ENCODE measurements at regions not wholly inside any gene's neighbourhood (a gene's known extent, or its start where the extent isn't known, plus 50 kb on each side); places are given as distances from the start of the nearest gene placed in this dataset.

GRCh38 chr18:78327643-78328042 is 652.0 kb upstream of the SALL3 start:
- DNase-seq (ENCODE audit: low read depth), result no peak
- no peak for TF ChIP-seq CTCF (conservative IDR thresholded peaks at IDR 0.05; ENCODE audit: low read length)
- H3K4me3 ChIP-seq (ENCODE audit: low read length), result no peak overlapping the region

- no peak overlapping the region for H3K4me3 ChIP-seq (ENCODE audit: low read length)
- no peak for TF ChIP-seq CTCF (conservative IDR thresholded peaks at IDR 0.05; ENCODE audit: low read length)
- no peak for DNase-seq (ENCODE audit: low read depth)
Observed at GRCh38 chr18:78330766-78331165, 648.9 kb upstream of the SALL3 start.

GRCh38 chr18:78352910-78353309 is 626.7 kb upstream of the SALL3 start:
- H3K4me3 ChIP-seq (ENCODE audit: low read length), result no peak overlapping the region
- no peak for DNase-seq (ENCODE audit: low read depth)
- no peak for TF ChIP-seq CTCF (conservative IDR thresholded peaks at IDR 0.05; ENCODE audit: low read length)

- no peak overlapping the region for H3K4me3 ChIP-seq (ENCODE audit: low read length)
- no peak for DNase-seq (ENCODE audit: low read depth)
- no peak for TF ChIP-seq CTCF (conservative IDR thresholded peaks at IDR 0.05; ENCODE audit: low read length)
Observed at GRCh38 chr18:78362198-78362597, 617.4 kb upstream of the SALL3 start.

GRCh38 chr18:78363556-78364387 is 615.8 kb upstream of the SALL3 start:
- TF ChIP-seq CTCF (conservative IDR thresholded peaks at IDR 0.05; ENCODE audit: low read length), result no peak
- no peak overlapping the region for H3K4me3 ChIP-seq (ENCODE audit: low read length)
- DNase-seq (ENCODE audit: low read depth), result no peak

GRCh38 chr18:78364388-78364960 is 615.1 kb upstream of the SALL3 start:
- no peak for DNase-seq (ENCODE audit: low read depth)
- no peak for TF ChIP-seq CTCF (conservative IDR thresholded peaks at IDR 0.05; ENCODE audit: low read length)
- no peak overlapping the region for H3K4me3 ChIP-seq (ENCODE audit: low read length)

GRCh38 chr18:78367996-78368395 is 611.6 kb upstream of the SALL3 start:
- TF ChIP-seq CTCF (conservative IDR thresholded peaks at IDR 0.05; ENCODE audit: low read length), result no peak
- no peak overlapping the region for H3K4me3 ChIP-seq (ENCODE audit: low read length)
- DNase-seq (ENCODE audit: low read depth), result no peak

All from AG10803 (cell line).